ENCODE measurements at regions not wholly inside any gene's neighbourhood (a gene's known extent, or its start where the extent isn't known, plus 50 kb on each side); places are given as distances from the start of the nearest gene placed in this dataset.

- no peaks in the 10 kb centered on the region for H3K27me3 ChIP-seq (ENCODE audit: control insufficient read depth, extremely low read depth, insufficient read depth, low read length)
Measured at GRCh38 chr6:76885861-76886301, 577.4 kb downstream of the HTR1B start.

DNA sequence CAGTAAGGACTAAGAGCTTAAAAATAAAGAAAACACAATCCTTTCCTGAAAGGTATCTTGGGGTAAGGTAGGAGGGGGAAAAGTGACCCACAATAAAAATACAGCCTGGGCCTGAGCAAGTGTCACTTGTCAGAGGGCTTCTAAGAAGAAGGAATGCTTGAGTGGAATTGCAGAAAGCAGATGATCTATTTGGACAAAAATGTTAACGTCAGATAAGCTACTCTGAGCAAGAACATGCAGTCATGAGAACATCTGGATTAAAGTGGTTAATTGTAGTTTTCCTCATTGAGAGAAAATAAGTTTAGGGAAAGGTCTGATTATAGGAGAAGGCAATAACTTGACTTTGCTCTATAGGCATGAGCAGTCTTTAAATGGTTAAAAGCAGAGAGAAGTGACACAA, 581.9 kb downstream of the HTR1B start:
- H3K4me3 ChIP-seq (ENCODE audit: control insufficient read depth in 2 of 3, extremely low read depth in 1 of 3, insufficient read depth in 2 of 3, low read depth in 1 of 3, low read length in 3 of 3): no peak overlapping the region
- no peaks in the 10 kb centered on the region for H3K27me3 ChIP-seq (ENCODE audit: control insufficient read depth, extremely low read depth, insufficient read depth, low read length)

More at GRCh38 chr6:76885861-76886301, 577.4 kb downstream of the HTR1B start:
- DNase-seq (ENCODE audit: low read depth, low spot score) (no peak), FAIRE-seq (no peak)
- Histone ChIP-seq H3K79me2 (ENCODE audit: control insufficient read depth, insufficient read depth, low read length) (no peaks in the 10 kb centered on the region), H3K9ac (ENCODE audit: control insufficient read depth, extremely low read depth, insufficient read depth, low read length) (no peak overlapping the region), H3K9me3 (ENCODE audit: control insufficient read depth, low read depth, low read length) (no peaks in the 10 kb centered on the region), H2AFZ (ENCODE audit: control insufficient read depth, low read length) (no peak overlapping the region), H3K27ac (ENCODE audit: control insufficient read depth, insufficient read depth, low read length) (no peak overlapping the region), H4K20me1 (ENCODE audit: control insufficient read depth, extremely low read depth, insufficient read depth, low read length) (no peaks in the 10 kb centered on the region), H3K9me1 (ENCODE audit: control insufficient read depth, extremely low read depth, insufficient read depth, low read length) (no peaks in the 10 kb centered on the region), H3K4me3 (ENCODE audit: control insufficient read depth in 2 of 3, extremely low read depth in 1 of 3, insufficient read depth in 2 of 3, low read depth in 1 of 3, low read length in 3 of 3) (no peak overlapping the region), H3K4me1 (ENCODE audit: control insufficient read depth, extremely low read depth, insufficient read depth, low read length) (no peaks in the 10 kb centered on the region), H3K36me3 (ENCODE audit: control insufficient read depth in 2 of 2, extremely low read depth in 1 of 2, insufficient read depth in 2 of 2, low read length in 2 of 2) (no peaks in the 10 kb centered on the region), H3K4me2 (ENCODE audit: control insufficient read depth, extremely low read depth, insufficient read depth, low read depth, low read length) (no peak overlapping the region)
- no peak for TF ChIP-seq CTCF (optimal IDR thresholded peaks at IDR 0.05 in 1 of 3, IDR thresholded peaks at IDR 0.05 in 1 of 3, conservative IDR thresholded peaks at IDR 0.05 in 1 of 3; ENCODE audit: extremely low read depth in 1 of 3, insufficient read depth in 2 of 3, low read length in 3 of 3)
- TF ChIP-seq EZH2 (IDR thresholded peaks at IDR 0.05; ENCODE audit: low read length): no peak
- dilution Hi-C loops (cut with MboI; ENCODE audit: extremely low pct_ligation_motif_present, low sequenced_read_pairs): no loop called here

More for the DNA sequence above, 581.9 kb downstream of the HTR1B start:
- H3K79me2 ChIP-seq (ENCODE audit: control insufficient read depth, insufficient read depth, low read length): no peaks in the 10 kb centered on the region
- no peaks in the 10 kb centered on the region for H3K4me1 ChIP-seq (ENCODE audit: control insufficient read depth, extremely low read depth, insufficient read depth, low read length)
- FAIRE-seq (no peak), DNase-seq (ENCODE audit: low read depth, low spot score) (no peak)
- H3K4me2 ChIP-seq (ENCODE audit: control insufficient read depth, extremely low read depth, insufficient read depth, low read depth, low read length): no peak overlapping the region
- H3K27ac ChIP-seq (ENCODE audit: control insufficient read depth, insufficient read depth, low read length): no peak overlapping the region
- H4K20me1 ChIP-seq (ENCODE audit: control insufficient read depth, extremely low read depth, insufficient read depth, low read length): no peaks in the 10 kb centered on the region
- no peak overlapping the region for H2AFZ ChIP-seq (ENCODE audit: control insufficient read depth, low read length)
- TF ChIP-seq CTCF (optimal IDR thresholded peaks at IDR 0.05 in 1 of 3, IDR thresholded peaks at IDR 0.05 in 1 of 3, conservative IDR thresholded peaks at IDR 0.05 in 1 of 3; ENCODE audit: extremely low read depth in 1 of 3, insufficient read depth in 2 of 3, low read length in 3 of 3) (no peak), EZH2 (IDR thresholded peaks at IDR 0.05; ENCODE audit: low read length) (no peak)
- no peaks in the 10 kb centered on the region for H3K9me3 ChIP-seq (ENCODE audit: control insufficient read depth, low read depth, low read length)
- dilution Hi-C loops (cut with MboI; ENCODE audit: extremely low pct_ligation_motif_present, low sequenced_read_pairs): no loop called here
- no peaks in the 10 kb centered on the region for H3K36me3 ChIP-seq (ENCODE audit: control insufficient read depth in 2 of 2, extremely low read depth in 1 of 2, insufficient read depth in 2 of 2, low read length in 2 of 2)
- H3K9me1 ChIP-seq (ENCODE audit: control insufficient read depth, extremely low read depth, insufficient read depth, low read length): no peaks in the 10 kb centered on the region
- no peak overlapping the region for H3K9ac ChIP-seq (ENCODE audit: control insufficient read depth, extremely low read depth, insufficient read depth, low read length)

Data from keratinocyte (primary cell).